MV-4-11 (cell line): ENCODE measurements at regions not wholly inside any gene's neighbourhood (a gene's known extent, or its start where the extent isn't known, plus 50 kb on each side); places are given as distances from the start of the nearest gene placed in this dataset.
"Not testable (repeated sequence)": the region's sequence is repeated elsewhere in the genome, so short reads cannot be mapped to it uniquely, and the experiment has no call there.

Source experiments
- DNase-seq: peaks from one replicate; lab custom pipeline; 2025; lab: John Stamatoyannopoulos, UW

DNA sequence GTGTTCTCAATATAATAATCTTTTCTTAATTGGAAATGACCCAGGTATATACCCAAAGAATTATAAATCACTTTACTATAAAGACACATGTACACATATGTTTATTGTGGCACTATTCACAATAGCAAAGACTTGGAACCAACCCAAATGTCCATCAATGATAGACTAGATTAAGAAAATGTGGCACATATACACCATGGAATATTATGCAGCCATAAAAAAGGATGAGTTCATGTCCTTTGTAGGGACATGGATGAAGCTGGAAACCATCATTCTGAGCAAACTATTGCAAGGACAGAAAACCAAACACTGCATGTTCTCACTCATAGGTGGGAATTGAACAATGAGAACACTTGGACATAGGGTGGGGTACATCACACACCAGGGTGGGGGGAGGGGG lies 56.8 kb downstream of the SCGB2B2 start:
- not testable (repeated sequence) for DNase-seq

- DNase-seq, result no peak
Observed at GRCh38 chr19:34618410-34618809, 58.5 kb downstream of the SCGB2B2 start.

- DNase-seq, result not testable (repeated sequence)
Observed at GRCh38 chr19:34617996-34618395, 59.0 kb downstream of the SCGB2B2 start.

DNA sequence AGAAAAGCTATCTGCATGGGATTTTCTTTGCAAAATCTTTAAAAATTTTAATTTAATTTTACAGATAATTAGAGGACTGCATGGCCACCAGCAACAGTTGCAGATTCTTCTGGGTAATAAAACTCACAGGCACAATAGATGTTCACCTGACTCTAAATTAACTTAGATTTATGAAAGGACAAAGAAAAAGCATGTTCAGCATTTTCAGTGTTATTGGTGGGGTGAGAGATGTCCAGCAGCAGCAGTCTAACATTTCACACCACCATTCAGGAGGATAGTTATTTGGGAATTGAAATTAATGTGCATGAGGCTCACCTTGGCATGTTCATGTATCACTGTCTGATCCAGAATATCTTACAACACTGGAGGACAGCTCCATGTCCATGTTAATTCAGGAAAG lies 74.0 kb downstream of the SCGB2B2 start:
- no peak for DNase-seq

DNA sequence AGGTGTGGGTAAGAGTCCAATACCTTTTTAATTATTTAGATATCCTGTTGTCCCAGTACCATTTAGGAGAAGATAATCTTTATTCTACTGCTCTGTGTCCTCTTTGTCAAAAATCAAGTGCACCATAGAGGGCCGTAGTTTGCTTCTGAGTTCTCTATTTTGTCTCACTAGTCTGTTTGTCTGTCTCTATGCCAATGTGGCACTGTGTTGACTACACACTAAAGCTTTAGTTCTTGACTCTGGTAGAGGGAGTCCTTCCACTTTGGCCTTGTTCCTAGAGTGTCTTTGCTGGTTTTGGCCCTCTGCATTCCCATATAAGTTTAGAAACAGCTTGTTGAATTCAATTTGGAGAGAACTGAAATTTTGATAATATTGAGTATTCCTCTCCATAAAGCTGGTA lies 75.9 kb downstream of the SCGB2B2 start:
- no peak for DNase-seq

- no peak for DNase-seq
Observed at GRCh38 chr19:34600366-34600765, 76.6 kb downstream of the SCGB2B2 start.

DNA sequence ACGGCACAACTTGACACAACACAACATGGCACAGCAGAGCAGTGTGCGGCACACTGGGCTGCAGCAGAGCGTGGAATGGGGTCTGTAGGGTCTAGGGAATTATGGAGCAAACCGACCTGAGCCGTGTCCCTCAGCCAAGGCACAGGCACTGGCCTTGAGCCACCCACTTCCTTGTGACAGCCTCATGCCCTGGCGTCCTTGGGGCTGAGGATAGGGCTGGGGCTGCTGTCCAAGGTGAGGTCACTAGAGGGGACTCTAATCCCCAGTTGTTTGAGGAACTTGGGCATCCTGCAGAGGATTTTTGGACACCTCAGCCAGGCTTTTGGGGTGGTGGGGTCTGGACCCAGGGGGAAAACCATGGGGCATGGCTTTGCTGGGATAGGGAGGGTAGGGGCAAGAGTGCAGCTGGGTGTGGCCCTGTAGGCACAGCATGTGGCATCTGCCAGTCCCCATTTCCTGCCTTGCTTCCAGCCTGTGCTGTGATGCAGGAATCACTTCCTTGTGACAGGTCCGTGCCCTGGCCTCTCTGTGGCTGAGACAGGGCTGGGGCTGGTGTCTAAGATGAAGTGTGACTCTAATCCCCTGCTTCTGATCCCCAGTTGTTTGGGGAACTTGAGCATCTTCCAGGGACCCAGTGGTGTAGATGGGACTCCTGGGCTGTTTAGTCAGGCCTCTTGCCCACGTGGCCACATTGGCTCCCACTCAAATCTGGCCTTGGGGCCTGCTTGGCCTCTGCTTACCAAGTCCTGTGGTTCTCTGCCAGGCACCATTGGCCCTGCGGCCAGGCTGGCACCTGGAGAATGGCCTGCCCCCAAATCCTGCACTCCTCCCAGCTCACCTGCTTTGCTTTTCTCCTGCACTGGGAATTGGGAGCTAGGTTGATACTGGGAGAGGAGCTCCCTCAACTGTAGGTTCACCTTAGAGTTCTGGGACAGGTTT lies 78.5 kb downstream of the SCGB2B2 start:
- DNase-seq, result no peak

- DNase-seq, result no peak
Observed at GRCh38 chr19:34597596-34597995, 79.4 kb downstream of the SCGB2B2 start.

GRCh38 chr19:34596989-34597388 lies 80.0 kb downstream of the SCGB2B2 start:
- no peak for DNase-seq

DNA sequence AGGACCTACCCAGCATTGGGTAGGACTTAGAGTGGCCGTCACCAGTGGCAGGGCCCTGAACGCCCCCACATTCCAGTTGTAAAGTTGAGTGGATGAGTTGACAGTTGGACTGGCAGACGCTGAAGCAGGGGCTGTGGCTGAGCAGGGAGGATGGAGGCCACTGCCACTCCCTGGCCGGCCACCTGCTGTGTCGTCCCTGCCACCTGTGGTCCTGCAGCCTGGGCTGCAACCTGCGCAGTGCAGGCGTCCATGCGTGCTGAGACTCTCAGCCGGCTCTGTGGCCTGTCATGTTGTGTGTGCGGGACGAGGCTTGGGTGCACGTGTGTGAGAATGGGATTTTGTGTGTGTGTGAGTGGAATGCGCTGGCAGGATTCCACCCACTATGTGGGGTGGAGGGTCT lies 80.8 kb downstream of the SCGB2B2 start:
- DNase-seq, result no peak

GRCh38 chr19:34595683-34596082 lies 81.3 kb downstream of the SCGB2B2 start:
- no peak for DNase-seq

DNA sequence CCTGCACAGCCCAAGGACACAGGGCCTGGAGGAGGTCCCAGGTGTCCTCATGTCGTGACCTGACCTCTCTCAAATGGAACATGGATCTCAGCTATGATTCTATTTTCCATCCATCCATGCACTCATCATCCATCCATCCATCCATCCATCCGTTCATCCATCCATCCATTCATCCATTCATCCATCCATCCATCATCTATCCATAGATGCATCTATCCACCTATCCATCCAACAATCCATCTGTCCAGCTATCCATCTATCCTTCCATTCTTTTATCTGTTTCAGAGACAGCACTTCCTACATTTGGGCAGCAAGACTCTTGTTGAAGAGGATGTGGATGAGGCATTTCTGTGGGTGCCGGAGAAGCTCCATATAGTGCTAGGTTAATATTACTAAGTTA lies 86.7 kb downstream of the SCGB2B2 start:
- DNase-seq, result no peak

DNA sequence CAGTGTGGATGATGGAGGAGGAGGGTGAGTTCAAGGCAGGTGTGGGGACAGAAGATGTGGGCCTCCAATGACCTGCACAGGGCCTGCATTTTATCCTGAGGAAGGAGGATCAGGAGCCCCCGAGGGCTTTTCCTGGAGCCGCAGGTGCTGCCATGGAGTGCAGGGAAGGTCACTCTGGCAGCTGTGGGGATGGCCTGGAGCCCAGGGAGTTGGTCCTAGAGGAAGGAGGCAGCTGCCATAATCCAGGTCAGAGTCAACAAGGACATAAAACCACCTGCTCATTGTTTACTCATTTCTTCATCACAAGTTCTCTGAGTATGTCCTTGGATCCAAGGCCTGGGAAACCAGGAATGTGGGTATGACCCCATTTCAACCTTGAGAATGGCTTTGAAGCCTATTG lies 87.2 kb downstream of the SCGB2B2 start:
- DNase-seq, result no peak

GRCh38 chr19:34588846-34589245 lies 88.1 kb downstream of the SCGB2B2 start:
- no peak for DNase-seq

GRCh38 chr19:34588249-34588648 lies 88.7 kb downstream of the SCGB2B2 start:
- no peak for DNase-seq

DNA sequence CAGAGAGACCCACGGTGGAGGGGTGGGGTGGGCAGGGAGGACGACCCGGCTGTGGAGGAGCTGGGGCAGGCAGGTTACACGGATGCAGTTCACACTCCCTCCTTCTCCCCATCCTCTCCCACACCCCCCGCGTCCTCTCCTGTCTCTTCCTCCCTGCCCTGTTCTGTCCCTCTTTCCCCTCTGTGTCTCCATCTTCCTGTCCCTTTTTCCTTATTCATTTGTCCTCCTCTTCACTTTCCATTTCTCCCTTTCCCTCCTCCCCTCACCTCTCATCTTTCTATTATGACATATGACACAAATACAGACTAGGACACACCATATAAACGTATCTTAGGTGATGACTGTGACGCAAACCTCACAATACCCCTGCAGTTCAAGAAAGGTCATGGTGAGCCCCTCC lies 96.6 kb downstream of the SCGB2B2 start:
- no peak for DNase-seq

DNA sequence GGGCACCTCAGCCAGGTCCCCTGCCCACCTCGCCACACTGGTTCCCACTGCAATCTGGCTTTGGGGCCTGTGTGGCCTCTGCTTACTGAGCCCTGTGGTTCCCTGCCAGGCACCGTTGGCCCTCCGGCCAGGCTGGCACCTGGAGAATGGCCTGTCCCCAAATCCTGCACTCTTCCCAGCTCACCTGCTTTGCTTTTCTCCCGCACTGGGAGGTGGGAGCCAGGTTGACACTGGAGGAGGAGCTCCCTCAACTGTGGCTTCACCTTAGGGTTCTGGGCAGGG lies 97.0 kb downstream of the SCGB2B2 start:
- no peak for DNase-seq

DNA sequence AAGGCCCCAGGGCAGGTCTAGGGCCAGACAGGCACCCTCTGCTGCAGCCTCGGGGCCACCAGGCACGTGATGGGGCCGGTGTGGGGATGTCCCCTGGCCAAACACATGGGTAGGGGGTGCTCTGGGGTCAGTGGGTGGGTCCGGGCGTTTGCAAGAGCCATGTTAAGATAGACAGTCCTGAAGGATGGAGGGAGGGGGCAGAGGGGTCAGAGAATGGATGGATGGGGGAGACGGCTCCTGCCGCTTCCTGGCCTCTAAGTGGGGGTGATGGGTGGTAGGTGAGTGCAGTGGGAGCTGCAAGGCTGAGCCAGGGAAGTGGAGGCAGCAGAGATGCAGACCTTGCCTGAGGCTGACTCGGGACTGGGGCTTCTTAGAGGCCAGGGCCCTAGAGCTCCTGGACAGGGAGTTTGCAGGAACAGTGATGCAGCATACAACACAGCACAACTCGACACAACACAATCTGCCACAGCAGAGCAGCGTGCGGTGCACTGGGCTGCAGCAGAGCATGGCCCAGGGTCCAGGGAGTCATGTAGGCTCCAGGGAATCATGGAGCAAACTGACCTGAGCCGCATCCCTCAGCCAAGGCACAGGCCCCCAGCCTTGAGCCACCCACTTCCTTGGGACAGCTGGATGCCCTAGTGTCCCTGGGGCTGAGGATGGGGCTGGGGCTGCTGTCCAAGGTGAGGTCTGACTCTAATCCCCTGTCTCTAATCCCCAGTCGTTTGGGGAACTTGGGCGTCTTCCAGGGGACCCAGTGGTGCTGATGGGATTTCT lies 97.5 kb downstream of the SCGB2B2 start:
- DNase-seq, result no peak

DNA sequence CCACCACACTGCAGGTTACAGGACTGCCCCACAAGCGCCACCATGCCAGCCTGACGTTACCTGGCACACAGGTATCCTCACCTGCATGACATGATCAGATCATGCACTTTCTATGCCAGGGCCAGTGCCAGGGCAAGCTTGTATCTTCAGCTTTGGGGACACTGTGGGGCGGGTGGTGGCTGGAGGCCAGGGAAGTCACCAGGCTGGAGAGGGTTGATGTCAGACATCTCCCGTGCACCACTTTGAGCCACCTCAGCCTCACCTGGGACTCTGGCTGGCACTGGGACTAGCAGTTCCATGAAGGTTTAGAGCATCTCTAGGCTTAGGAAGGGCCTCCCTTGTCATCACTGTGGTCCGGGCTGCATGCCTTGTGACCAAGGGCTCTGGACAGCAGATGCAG lies 97.2 kb downstream of the WTIP start:
- DNase-seq, result no peak

DNA sequence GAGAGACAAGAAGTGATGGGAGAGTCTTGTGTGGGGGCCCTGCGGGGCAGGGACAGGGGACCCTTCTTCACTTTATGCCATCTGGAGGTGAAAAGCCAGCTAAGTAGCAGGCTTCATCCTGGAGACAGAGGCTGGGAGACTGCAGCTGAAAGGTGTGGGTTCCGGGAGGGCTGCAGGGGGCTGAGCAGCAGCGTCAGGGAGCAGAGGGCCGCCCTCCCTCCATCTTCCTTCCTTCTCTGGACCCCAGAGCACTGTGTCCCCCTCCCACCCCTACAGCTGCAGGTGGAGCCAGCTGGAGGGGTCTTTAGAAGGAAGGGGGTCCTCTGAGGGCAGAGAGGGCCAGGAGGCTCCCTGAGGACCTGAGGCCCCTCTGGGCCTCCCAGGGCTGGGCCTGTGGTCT lies 96.6 kb downstream of the WTIP start:
- no peak for DNase-seq

DNA sequence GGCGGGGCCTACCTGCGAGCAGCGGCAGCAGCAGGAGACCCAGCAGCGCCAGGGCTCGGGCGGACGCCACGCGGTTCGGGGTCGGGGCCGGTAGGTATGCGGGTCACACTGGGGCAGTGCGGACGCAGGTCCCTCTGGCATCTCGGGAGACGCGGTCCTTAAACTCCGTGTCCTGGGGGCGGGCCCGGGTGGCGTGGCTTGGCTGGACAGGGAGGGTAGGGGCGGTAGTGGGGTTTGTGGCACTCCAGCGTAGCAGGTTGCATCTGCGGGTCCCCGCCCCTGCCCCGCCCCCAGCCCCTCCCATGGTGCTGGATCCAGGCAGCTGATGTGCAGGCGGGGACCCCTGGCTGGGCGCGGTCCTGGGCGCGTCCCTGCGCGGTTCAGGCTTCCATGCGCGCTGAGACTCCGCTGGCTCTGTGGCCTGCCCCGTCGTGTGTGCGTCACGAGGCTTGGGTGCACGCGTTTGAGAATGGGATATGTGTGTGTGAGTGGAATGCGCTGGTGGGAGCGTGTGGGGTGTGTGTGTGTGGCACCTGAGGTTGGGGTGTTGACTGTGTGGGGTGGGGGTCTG lies 96.1 kb downstream of the WTIP start:
- DNase-seq, result no peak

- DNase-seq, result no peak
Observed at GRCh38 chr19:34577056-34577455, 95.5 kb downstream of the WTIP start.

DNA sequence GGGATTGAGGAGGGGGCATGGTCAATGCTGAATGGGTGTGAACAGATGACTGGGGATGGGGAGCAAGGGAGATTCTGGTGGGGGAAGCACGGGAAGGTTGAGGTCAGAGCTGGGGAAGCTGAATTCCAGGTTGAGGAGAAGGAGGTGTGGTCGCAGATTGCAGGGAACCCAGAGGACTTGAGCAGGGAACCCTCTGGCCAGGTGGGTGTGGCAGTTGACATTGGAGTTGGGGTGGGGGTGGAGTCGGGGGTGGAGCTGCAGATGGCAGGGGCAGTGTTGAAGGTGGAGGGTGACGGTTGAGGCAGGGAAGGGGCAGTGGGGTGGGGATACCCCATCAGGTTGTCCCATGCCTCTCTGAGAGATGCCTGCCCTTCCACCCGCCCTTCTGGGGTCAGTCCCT lies 94.7 kb downstream of the WTIP start:
- DNase-seq, result no peak
